ENCODE measurements at regions not wholly inside any gene's neighbourhood (a gene's known extent, or its start where the extent isn't known, plus 50 kb on each side); places are given as distances from the start of the nearest gene placed in this dataset.

- TF ChIP-seq MAX (IDR thresholded peaks at IDR 0.05) (no peak), CREB1 (IDR thresholded peaks at IDR 0.05; ENCODE audit: low read depth) (no peak), TAF1 (IDR thresholded peaks at IDR 0.05; ENCODE audit: low read depth) (no peak), YY1 (IDR thresholded peaks at IDR 0.05; ENCODE audit: low read depth) (no peak), EGR1 (IDR thresholded peaks at IDR 0.05) (no peak), NFIC (IDR thresholded peaks at IDR 0.05) (no peak)
Observed at GRCh38 chr6:147849401-147850330, 341.2 kb downstream of the SAMD5 start.

All from Ishikawa (cell line).